ENCODE measurements at regions not wholly inside any gene's neighbourhood (a gene's known extent, or its start where the extent isn't known, plus 50 kb on each side); places are given as distances from the start of the nearest gene placed in this dataset.

- no peak for TF ChIP-seq CTCF (IDR thresholded peaks at IDR 0.05; ENCODE audit: insufficient read depth, low read depth, low read length)
- no peak for TF ChIP-seq EZH2 (IDR thresholded peaks at IDR 0.05; ENCODE audit: insufficient read depth, low read length)
These were observed 194.0 kb upstream of the ALG10 start for GRCh38 chr12:33828326-33828725.

Measured in astrocyte (in vitro differentiated cells and primary cell).